H1 (cell line): ENCODE measurements at regions not wholly inside any gene's neighbourhood (a gene's known extent, or its start where the extent isn't known, plus 50 kb on each side); places are given as distances from the start of the nearest gene placed in this dataset.

Experiments
- CTCF ChIA-PET: fragments of 300-600 bp; sonication (Branson Sonifier 250); formaldehyde crosslinking; loops from one replicate; lab custom pipeline; 2021; ENCODE audit not compliant: partially characterized antibody; lab: Charles Lee
- POLR2A ChIA-PET: fragments of 300-600 bp; sonication (Branson Sonifier 250); formaldehyde crosslinking; loops from one replicate; lab custom pipeline; 2021; ENCODE audit warnings: inconsistent platforms; ENCODE audit not compliant: partially characterized antibody; lab: Charles Lee
- DNase-seq, 2 experiments: peaks; one replicate each; pipeline versions ENCODE4 v3.0.0 to v3.0.0-alpha.2; 2010 to 2022; ENCODE audit warnings: low spot score in 2 of 2, low read depth in 1 of 2, mixed read lengths in 1 of 2
- FAIRE-seq: peaks from 2 replicates; lab custom pipeline; 2011; peaks lifted over from hg19 to GRCh38; lab: Jason Lieb, UNC
- H2AFZ ChIP-seq: 2 replicates; pipeline ENCODE4 v1.8.1; 2012; ENCODE audit warnings: low read length, inconsistent platforms
- H2AK5ac ChIP-seq: 2 replicates; pipeline ENCODE4 v1.6.1; 2013; ENCODE audit warnings: low read depth, low read length
- H2BK120ac ChIP-seq: replicated peaks from 2 replicates; pipeline ENCODE3; 2013; ENCODE audit warnings: low read depth, low read length, inconsistent platforms
- H2BK12ac ChIP-seq: 2 replicates; pipeline ENCODE4 v1.6.1; 2013; ENCODE audit warnings: low read depth, low read length
- H2BK15ac ChIP-seq: 2 replicates; pipeline ENCODE4 v1.6.1; 2013; ENCODE audit warnings: low read length
- H2BK20ac ChIP-seq: 2 replicates; pipeline ENCODE4 v1.6.1; 2013; ENCODE audit warnings: low read length
- H2BK5ac ChIP-seq: 2 replicates; pipeline ENCODE4 v1.6.1; 2013; ENCODE audit warnings: low read depth, low read length
- H3K14ac ChIP-seq: 2 replicates; pipeline ENCODE4 v1.6.1; 2013; ENCODE audit warnings: inconsistent platforms; ENCODE audit not compliant: insufficient read length
- H3K18ac ChIP-seq: 2 replicates; pipeline ENCODE4 v1.6.1; 2013; ENCODE audit warnings: low read length; ENCODE audit errors: extremely low read depth
- H3K23ac ChIP-seq: 2 replicates; pipeline ENCODE4 v1.6.1; 2013; ENCODE audit warnings: inconsistent platforms; ENCODE audit not compliant: insufficient read length
- H3K23me2 ChIP-seq: 2 replicates; pipeline ENCODE4 v1.6.1; 2013; ENCODE audit warnings: low read depth, low read length
- H3K27ac ChIP-seq: 2 replicates; pipeline ENCODE4 v1.6.1; 2011; ENCODE audit warnings: low read depth, low read length, inconsistent platforms
- H3K27me3 ChIP-seq, 4 experiments: replicated peaks in 1 of 4; 1 replicate in 1 of 4; 2 replicates in 3 of 4; pipeline versions ENCODE4 v1.6.1 to v1.8.1; 2011 to 2013; ENCODE audit warnings: low read length in 3 of 4, mild to moderate bottlenecking in 3 of 4, inconsistent platforms in 2 of 4, mixed read lengths in 2 of 4, moderate library complexity in 1 of 4; ENCODE audit not compliant: control insufficient read depth in 3 of 4, insufficient read depth in 3 of 4; ENCODE audit errors: extremely low read depth in 1 of 4
- H3K36me3 ChIP-seq, 4 experiments: 2 replicates each; pipeline versions ENCODE4 v1.6.1 to v1.8.1; 2011 to 2013; ENCODE audit warnings: mild to moderate bottlenecking in 4 of 4, low read length in 3 of 4, moderate library complexity in 2 of 4, control low read depth in 1 of 4, inconsistent platforms in 1 of 4; ENCODE audit not compliant: insufficient read depth in 4 of 4, control insufficient read depth in 2 of 4
- H3K4ac ChIP-seq: replicated peaks from 2 replicates; pipeline ENCODE3; 2013; ENCODE audit warnings: low read length, low read depth, mixed read lengths, inconsistent platforms; ENCODE audit not compliant: insufficient read length
- H3K4me1 ChIP-seq, 4 experiments: replicated peaks in 1 of 4; 1 replicate in 1 of 4; 2 replicates in 3 of 4; pipeline versions ENCODE4 v1.6.1 to v1.8.1; 2011 to 2013; ENCODE audit warnings: low read length in 3 of 4, inconsistent platforms in 2 of 4, mixed read lengths in 1 of 4; ENCODE audit not compliant: insufficient read depth in 4 of 4, control insufficient read depth in 3 of 4
- H3K4me2 ChIP-seq, 2 experiments: 2 replicates each; pipeline versions ENCODE4 v1.6.1 to v1.8.1; 2011 to 2013; ENCODE audit warnings: low read depth in 2 of 2, low read length in 2 of 2, control low read depth in 1 of 2, inconsistent platforms in 1 of 2, mild to moderate bottlenecking in 1 of 2; ENCODE audit not compliant: insufficient read depth in 1 of 2
- H3K4me3 ChIP-seq, 4 experiments: fragments of 200-600, 300-600 bp in 1 of 4; sonication (generic), shearing (Covaris generic), sonication (Bioruptor Twin) in 1 of 4; 2 replicates each; pipeline versions ENCODE4 v1.5.1 to v1.8.1; 2011 to 2016; ENCODE audit warnings: low read length in 4 of 4, low read depth in 3 of 4, control low read depth in 2 of 4, inconsistent platforms in 2 of 4, mild to moderate bottlenecking in 2 of 4, mixed read lengths in 1 of 4, moderate library complexity in 1 of 4; ENCODE audit not compliant: insufficient read depth in 2 of 4; ENCODE audit errors: extremely low read depth in 1 of 4
- H3K56ac ChIP-seq: replicated peaks from 2 replicates; pipeline ENCODE3; 2013; ENCODE audit warnings: low read depth, mild to moderate bottlenecking, mixed read lengths, low read length, inconsistent platforms; ENCODE audit not compliant: insufficient read length
- H3K79me1 ChIP-seq: 2 replicates; pipeline ENCODE4 v1.6.1; 2013; ENCODE audit warnings: low read depth, low read length, control low read depth
- H3K79me2 ChIP-seq, 2 experiments: 2 replicates each; pipeline versions ENCODE4 v1.6.1 to v1.8.1; 2012 to 2013; ENCODE audit warnings: low read length in 2 of 2, mild to moderate bottlenecking in 2 of 2, inconsistent platforms in 1 of 2; ENCODE audit not compliant: insufficient read depth in 2 of 2, control insufficient read depth in 1 of 2
- H3K9ac ChIP-seq, 4 experiments: replicated peaks in 1 of 4; 1 replicate in 1 of 4; 2 replicates in 3 of 4; pipeline versions ENCODE4 v1.6.1 to v1.8.1; 2011 to 2013; ENCODE audit warnings: low read depth in 3 of 4, low read length in 3 of 4, control low read depth in 2 of 4, mild to moderate bottlenecking in 2 of 4, moderate library complexity in 2 of 4, inconsistent platforms in 1 of 4; ENCODE audit errors: extremely low read depth in 1 of 4
- H3K9me3 ChIP-seq, 2 experiments: 2 replicates each; pipeline versions ENCODE4 v1.6.1 to v1.8.1; 2012 to 2013; ENCODE audit warnings: mild to moderate bottlenecking in 2 of 2, moderate library complexity in 2 of 2, control low read depth in 1 of 2, inconsistent platforms in 1 of 2, low read depth in 1 of 2, low read length in 1 of 2, mixed read lengths in 1 of 2; ENCODE audit not compliant: insufficient read depth in 2 of 2
- H4K20me1 ChIP-seq, 2 experiments: replicated peaks in 1 of 2; 2 replicates each; pipeline versions ENCODE3 to v1.8.1; 2011 to 2013; ENCODE audit warnings: inconsistent platforms in 2 of 2, low read length in 2 of 2, mild to moderate bottlenecking in 1 of 2; ENCODE audit not compliant: insufficient read depth in 2 of 2, control insufficient read depth in 1 of 2
- H4K5ac ChIP-seq: 2 replicates; pipeline ENCODE4 v1.6.1; 2013; ENCODE audit warnings: low read length, low read depth, mixed read lengths, inconsistent platforms; ENCODE audit not compliant: insufficient read length
- H4K8ac ChIP-seq: 2 replicates; pipeline ENCODE4 v1.8.0; 2013; ENCODE audit warnings: mild to moderate bottlenecking, moderate library complexity, low read length, inconsistent platforms; ENCODE audit not compliant: insufficient read depth; ENCODE audit errors: extremely low read depth
- H4K91ac ChIP-seq: replicated peaks from 2 replicates; pipeline ENCODE3; 2013; ENCODE audit warnings: low read length, mixed read lengths, inconsistent platforms; ENCODE audit not compliant: insufficient read length
- CHD1 ChIP-seq: IDR thresholded peaks from 2 replicates; pipeline ENCODE4 v1.6.1; 2012; ENCODE audit warnings: low read depth, low read length, improper control_type of control experiment
- GABPA ChIP-seq: IDR thresholded peaks from 2 replicates; pipeline ENCODE4 v1.6.1; 2011; ENCODE audit warnings: mild to moderate bottlenecking, low read length, moderate library complexity, borderline replicate concordance; ENCODE audit not compliant: insufficient read depth
- KDM4A ChIP-seq: IDR thresholded peaks from one replicate; pipeline ENCODE4 v1.7.1; 2012; ENCODE audit warnings: low read depth, mild to moderate bottlenecking, moderate library complexity, low read length, inconsistent platforms; ENCODE audit not compliant: severe bottlenecking
- SUZ12 ChIP-seq: fragments of 200-600 bp; sonication (generic); IDR thresholded peaks from 2 replicates; pipeline ENCODE4 v1.6.1; 2012; ENCODE audit warnings: mild to moderate bottlenecking, inconsistent platforms, low read length, moderate library complexity, mixed read lengths
- TBP ChIP-seq: IDR thresholded peaks from 2 replicates; pipeline ENCODE4 v1.6.1; 2011; ENCODE audit warnings: low read depth, low read length, improper control_type of control experiment
- WGBS, 2 experiments: shearing (Covaris generic) in 1 of 2; methylation state at CpG; one replicate each; pipeline versions ENCODE4 v1.1.6 to v1.1.7; 2013 to 2015; ENCODE audit warnings: low lambda C conversion rate in 2 of 2, mixed read lengths in 2 of 2, inconsistent platforms in 1 of 2, low coverage in 1 of 2, missing lambda C conversion rate in 1 of 2; ENCODE audit not compliant: insufficient replicate concordance in 2 of 2, insufficient coverage in 1 of 2, insufficient read length in 1 of 2; ENCODE audit errors: extremely low coverage in 1 of 2, missing lambda C conversion rate in 1 of 2; 5-methylcytosine and 5-hydroxymethylcytosine counted together
- TF ChIP-seq, protein P1 (sequence below): IDR thresholded peaks from 2 replicates; pipeline ENCODE4 v1.6.1; 2012; ENCODE audit warnings: inconsistent platforms

DNA sequence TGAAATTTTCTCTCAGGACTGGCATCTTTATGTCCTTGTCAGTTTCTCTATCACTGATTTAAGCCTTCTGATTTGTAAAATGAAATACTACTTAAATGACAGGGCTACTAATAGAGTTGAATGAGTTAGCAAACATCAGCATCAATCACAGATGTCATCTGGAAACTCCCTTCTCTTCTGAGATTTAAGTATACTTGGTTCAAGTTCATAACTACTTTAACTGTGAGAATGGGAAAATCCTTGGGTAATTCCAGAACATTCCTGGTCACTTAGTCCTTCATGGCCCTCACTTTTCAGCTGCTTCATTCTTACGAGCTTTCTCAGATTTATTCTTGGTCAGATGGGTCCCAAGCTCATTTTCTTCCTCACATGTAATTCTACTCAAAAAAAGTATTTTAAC, 1655.3 kb upstream of the FLRT2 start:
- Histone ChIP-seq H3K4me2 (no peak overlapping the region), H2BK12ac (no peak overlapping the region), H3K56ac (no peak overlapping the region), H3K23me2 (no peaks in the 10 kb centered on the region), H3K79me1 (no peaks in the 10 kb centered on the region), H3K4me3 (no peak overlapping the region), H3K9me3 (no peaks in the 10 kb centered on the region), H4K8ac (no peak overlapping the region), H2BK20ac (no peak overlapping the region), H3K27me3 (no peaks in the 10 kb centered on the region), H3K9ac (no peak overlapping the region), H3K18ac (no peak overlapping the region), H2AK5ac (no peak overlapping the region), H4K20me1 (no peaks in the 10 kb centered on the region), H4K5ac (no peak overlapping the region), H2AFZ (no peak overlapping the region), H3K79me2 (no peaks in the 10 kb centered on the region), H2BK120ac (no peak overlapping the region), H2BK15ac (no peak overlapping the region), H2BK5ac (no peak overlapping the region), H3K4me1 (no peaks in the 10 kb centered on the region), H3K14ac (no peak overlapping the region), H3K23ac (no peak overlapping the region), H3K36me3 (no peaks in the 10 kb centered on the region), H3K27ac (no peak overlapping the region), H4K91ac (no peak overlapping the region), H3K4ac (no peak overlapping the region)
- CTCF ChIA-PET, result interaction anchor here (1.5 kb wide), 1 partner anchor 10 kb away, joined by 3 read pairs; no protein-coding TSS in a partner anchor
- no peak for TF ChIP-seq TBP
- no peak for TF ChIP-seq KDM4A
- no peak for TF ChIP-seq SUZ12
- no peak for TF ChIP-seq GABPA
- TF ChIP-seq, protein P1, sequence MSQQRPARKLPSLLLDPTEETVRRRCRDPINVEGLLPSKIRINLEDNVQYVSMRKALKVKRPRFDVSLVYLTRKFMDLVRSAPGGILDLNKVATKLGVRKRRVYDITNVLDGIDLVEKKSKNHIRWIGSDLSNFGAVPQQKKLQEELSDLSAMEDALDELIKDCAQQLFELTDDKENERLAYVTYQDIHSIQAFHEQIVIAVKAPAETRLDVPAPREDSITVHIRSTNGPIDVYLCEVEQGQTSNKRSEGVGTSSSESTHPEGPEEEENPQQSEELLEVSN, result no peak
- no peak for TF ChIP-seq CHD1
- no peak for DNase-seq
- FAIRE-seq, result no peak
- WGBS, 2 experiments, result 88% methylated on average over 1 of the region's 1 CpG; no CpG with 5 or more reads in 1 of the 2 experiments
- POLR2A ChIA-PET, result no interaction called here
